Stimulated activated CD4-positive, alpha-beta T cell treated with anti-CD3 and anti-CD28 coated beads, Interleukin-2, amount 100 ng/mL, for 24 hours (primary cell): ENCODE measurements at regions not wholly inside any gene's neighbourhood (a gene's known extent, or its start where the extent isn't known, plus 50 kb on each side); places are given as distances from the start of the nearest gene placed in this dataset.

Experiments
- DNase-seq, 2 donors: peaks; one replicate each; pipeline ENCODE4 v3.0.0-alpha.2; 2020

DNA sequence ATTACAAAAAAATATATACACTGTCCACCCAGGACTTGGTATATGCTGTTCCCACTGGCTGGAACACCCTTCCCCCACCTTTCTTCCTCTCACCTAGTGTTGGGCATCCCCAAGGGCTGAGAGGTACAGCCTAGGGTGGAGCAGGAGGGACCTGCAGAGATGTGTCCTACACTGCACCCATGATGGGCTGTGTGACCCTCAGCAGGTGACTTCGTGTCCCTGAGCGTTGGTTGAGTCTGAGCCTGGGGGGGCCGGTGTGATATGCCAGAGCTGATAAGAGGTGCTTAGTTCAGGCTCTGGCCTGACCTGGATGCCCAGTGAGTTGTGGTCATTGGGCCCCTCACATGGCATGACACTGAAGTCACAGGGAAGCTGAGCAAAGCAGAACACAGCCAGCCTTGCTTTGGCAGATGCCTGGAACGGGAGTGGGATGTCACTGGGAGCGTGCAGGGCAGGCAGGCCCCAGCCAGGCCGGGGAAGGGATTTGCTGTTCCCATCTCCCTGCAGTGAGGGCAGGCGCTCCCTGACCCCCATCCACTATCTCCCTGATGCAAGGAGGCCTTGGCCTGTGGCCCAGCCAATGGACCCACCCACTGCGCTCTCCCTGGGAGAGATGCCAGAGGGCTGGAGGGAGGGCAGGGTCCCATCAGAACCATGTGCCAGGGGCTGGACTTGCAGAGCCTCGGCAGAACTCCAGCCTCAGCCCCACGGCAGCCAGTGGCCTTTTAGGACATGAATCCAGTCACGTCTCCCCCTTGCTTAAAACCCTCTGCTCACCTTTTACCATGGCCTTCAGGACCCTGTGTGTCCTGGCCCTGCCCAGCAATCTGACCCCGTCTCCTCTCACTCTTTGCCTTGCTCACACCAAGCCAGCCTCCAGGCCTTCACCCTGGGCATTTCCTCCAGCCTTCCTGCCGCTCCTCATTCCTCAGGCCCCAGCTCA lies 138.9 kb downstream of the MN1 start:
- no peak for DNase-seq

DNA sequence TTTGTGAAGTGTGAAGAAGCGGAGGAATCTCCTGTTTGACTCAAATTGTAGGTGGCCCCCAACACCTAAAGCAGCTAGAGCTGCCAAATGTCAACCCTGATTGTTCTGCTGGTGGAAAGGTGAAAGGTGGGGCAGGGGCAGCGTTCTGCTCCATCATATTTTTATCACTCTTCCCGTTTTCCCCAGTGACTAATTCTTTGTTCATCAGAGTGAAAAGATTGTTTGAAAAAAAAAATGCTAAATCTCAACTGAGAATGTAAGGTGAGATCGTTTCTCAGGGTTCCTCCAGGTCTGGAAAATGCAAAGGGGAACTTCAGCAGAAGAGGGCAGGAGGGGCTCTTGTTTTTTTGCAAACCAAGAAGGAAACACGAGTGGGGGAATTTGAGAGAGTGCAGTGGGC lies 137.7 kb downstream of the MN1 start:
- no peak for DNase-seq

DNA sequence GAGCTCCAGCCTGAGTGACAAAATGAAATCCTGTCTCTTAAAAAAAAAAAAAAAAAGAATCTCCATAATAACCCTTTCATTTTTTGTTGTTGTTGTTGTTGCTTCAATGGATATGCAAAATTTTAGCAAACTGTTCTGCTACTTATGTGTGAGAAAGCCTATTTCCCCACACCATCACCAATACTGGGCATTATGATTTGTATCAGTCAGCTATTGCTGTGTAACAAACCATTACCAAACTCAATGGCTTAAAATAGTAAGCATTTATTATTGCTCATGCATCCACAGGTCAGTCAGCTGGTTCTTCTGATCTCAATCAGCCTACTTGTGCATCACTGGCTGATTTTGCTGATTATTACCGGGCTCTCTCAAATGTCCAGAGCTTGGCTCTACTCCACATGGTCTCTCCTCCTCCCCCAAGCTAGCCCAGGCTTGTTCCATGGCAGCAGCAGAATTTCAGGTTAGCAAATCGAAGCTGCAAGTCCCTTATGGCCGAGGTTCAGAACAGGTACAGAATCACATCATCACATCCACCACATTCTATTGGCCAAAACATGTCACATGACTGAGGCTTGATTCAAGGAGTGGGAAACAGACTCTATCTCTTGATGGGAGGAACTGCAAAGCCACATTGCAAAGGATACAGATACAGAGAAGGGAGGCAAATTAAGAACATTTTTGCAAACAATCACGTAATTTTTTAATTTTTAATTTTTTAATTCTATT lies 135.1 kb downstream of the MN1 start:
- DNase-seq: no peak

DNA sequence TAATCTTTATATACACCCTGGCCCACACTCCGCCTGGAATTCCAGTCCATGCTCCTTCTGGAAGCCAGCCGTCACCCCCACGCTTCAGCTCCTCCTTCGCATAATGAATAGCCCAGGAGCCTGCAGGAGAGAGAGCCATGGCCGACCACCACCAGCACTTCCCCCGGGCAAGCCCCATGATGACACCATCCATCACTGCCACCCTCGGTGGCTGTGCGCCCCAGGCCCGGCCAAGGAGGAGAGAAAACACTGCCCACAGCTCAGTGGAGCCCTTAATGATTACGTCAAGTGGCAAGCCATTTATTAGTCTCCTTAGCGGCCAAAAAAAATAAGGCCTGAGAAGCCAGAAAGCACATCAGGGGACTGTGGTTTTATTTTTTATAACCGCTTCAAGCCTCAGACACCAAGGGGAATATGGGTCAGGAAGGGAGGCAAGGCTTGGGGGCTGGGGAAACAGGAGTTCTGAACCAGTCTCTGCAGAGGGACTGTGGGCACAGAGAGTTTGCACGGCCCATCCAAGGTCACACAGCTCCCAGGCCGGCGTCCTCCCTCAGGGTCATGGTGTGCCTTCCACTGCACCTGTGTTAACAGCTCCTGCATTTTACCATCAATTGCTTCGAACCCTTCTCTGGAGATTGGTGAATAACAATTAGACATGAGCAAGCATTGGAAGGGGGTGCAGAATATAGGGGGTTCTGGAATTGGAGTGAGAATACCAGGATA lies 134.3 kb downstream of the MN1 start:
- DNase-seq: no peak

DNA sequence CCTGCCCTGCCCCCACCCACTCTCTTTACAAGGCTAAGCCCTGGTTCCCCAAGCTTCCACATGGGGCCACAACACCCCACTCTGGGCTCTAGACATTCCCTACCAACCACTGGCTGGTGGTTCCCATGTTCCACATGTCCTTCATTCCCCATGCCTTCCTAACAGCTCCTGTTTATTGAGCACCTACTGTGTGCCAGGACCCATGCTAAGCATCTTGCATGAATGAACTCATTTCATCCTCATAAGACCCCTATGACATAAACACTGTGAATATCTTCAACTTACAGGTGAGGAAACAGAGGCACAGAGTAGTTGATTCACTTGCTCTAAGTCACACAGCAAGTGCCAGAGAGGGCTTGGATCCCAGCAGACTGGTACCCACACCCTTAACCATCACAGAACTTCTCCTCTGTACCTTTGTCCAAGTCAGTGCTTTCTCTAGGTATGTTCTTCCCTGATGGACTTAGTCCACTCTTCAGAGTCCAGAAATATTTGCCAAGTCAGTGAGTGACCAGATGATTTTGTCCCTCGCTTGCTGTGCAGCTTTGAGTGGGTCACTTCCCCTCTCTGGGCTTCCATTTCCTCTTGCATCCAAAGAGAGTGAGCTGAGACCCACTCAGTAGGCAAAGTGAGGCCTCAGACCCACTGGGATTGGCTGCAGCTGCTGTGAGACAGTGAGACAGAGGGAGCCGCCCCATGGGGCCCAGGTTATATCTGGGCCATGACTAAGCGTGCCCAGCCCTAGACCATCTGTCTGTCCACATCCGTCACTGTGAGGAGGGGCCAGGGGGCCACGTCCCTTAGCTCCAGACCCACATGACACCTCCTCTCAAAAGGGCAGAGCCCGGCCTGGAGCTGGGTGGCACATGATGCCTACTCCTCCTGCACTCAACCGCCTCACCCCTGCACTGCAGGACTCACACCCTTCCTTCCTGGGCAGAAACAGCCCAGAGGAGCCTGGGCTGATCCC lies 132.4 kb downstream of the MN1 start:
- no peak for DNase-seq

DNA sequence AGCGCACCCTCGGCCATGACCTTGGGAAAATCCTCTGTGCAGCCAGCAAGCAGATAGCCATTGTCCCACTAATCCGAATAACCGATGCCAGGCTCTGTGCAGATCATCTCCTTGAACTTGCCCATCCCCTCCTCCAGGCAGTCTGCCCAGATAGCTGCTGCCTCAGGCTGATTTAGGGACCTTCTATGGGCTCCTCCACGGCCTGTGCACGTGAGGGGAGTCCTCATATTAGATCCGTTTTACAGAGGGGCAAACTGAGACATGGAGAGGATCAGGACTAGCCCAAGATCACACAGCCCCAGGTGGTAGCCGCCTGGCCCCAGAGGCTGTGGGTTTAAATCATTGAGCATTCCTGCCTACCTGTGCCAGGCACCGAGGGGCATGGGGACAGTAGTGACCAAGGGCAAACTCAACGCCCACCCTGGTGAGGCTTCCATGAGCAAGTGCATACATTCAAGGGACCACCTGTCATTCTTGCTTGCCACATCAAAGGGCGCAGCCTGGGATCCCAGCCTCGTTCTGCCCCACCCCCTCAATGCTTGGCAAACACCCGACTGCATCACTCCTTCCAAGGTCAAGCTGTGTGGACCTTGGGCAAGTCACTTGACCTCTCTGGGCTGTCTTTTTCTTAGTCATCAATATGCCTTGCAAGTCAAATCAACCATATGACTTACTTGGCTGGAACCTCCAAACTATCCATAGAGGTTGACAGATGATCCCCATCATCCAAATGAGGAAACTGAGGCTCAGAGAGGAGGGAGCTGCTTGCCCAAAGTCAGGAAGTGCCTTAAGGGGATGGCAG lies 131.6 kb downstream of the MN1 start:
- DNase-seq: no peak

DNA sequence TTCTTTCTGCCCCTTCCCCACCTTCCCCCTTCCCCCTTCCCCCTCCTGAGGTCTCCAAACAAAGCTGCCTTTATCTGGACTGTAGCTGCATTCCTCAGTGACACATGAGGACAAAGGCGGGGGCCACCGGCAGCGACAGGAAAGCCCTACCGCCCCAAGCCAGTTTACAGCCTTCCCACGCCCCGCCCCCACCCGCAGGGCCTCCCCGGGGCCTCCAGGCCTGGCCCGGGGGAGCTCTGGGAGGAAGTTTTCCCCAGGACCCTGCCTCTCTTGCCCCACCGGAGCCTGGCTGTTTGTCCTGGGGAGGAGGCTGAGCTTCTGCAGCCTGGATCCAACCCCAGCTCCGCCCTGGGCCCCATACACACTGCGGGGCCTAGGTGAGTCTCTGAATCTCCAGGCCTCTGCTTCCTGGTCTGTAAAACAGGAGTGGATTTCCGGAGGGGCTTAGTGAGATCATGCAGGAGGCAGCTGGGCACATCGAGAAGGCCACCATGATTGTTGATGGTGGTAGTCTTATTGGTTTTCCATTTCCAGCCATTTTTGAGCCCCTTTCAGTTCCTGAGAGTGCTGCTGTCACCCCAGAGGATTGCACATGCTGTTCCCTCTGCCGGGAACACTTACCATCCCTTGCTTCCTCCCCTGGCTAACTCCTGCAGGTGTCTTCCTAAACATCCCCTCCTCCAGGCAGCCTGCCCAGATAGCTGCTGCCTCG lies 130.7 kb downstream of the MN1 start:
- no peak for DNase-seq

DNA sequence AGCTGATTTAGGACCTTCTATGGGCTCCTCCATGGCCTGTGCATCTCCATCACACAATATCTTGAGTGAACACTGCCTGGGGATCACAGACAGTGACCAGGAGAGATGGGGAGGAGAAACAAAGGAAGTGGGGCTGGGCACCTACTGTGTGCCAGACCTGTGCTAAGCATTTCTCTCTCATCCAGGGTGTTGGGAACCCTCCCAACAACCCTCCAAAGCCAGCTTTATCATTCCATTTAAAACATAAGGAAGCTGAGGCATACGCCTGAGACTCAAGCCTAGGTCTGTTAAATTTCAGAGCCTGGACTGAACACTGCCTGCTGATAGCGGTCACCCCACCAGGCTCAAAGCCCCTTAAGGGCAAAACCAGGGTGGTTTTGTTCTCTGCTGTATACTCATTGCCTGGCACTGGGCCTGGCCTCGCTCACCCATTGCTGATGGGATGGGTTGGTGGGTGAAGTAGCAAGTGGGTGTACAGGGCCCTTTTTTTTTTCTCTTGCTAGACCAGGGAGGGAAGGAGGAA lies 130.1 kb downstream of the MN1 start:
- DNase-seq: no peak

DNA sequence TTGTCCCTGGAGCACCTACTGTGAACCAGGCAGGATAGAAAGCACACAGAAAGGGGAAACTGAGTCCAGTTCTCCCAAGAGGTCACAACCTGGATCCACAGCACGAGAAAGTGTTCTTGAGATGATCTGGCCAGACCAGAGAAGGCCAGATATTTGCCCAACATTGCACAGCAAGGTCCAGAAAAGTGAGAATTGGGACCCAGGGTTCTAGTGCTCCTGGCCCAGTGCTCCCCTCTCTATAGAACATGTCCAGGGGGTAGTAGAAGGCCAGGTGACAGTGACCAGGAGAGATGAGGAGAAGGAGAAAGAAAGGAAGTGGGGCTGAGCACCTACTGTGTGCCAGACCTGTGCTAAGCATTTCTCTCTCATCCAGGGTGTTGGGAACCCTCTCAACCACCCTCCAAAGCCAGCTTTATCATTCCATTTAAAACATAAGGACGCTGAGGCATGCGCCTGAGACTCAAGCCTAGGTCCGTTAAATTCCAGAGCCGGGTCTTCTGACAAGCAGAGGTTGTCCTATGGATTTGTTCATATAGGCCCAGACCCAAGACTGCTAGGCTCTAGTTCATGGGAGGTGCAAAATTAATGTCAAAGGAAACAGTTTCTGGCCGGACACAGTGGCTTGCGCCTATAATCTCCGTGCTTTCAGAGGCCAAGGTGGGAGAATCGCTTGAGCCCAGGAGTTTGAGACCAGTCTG lies 128.7 kb downstream of the MN1 start:
- DNase-seq: no peak

DNA sequence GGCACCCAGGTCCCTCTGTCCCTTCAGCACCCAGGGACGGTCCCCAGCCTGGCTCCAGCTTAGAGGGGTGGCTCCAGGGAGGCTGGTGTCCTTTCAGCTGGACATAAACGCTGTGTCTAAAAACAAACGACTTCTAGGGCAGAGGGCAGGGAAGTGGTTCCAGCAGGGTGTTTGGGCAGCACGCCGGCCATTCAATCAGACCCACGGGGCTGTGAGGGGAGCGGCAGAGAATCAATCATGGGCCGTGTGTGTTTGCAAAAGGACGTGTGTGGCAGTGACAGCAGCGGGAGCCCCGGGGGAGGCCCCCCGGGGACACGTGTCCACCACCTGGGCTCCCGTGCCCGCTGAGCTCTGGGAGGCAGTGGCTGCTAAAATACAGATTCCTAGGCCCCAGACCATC lies 127.7 kb downstream of the MN1 start:
- no peak for DNase-seq

DNA sequence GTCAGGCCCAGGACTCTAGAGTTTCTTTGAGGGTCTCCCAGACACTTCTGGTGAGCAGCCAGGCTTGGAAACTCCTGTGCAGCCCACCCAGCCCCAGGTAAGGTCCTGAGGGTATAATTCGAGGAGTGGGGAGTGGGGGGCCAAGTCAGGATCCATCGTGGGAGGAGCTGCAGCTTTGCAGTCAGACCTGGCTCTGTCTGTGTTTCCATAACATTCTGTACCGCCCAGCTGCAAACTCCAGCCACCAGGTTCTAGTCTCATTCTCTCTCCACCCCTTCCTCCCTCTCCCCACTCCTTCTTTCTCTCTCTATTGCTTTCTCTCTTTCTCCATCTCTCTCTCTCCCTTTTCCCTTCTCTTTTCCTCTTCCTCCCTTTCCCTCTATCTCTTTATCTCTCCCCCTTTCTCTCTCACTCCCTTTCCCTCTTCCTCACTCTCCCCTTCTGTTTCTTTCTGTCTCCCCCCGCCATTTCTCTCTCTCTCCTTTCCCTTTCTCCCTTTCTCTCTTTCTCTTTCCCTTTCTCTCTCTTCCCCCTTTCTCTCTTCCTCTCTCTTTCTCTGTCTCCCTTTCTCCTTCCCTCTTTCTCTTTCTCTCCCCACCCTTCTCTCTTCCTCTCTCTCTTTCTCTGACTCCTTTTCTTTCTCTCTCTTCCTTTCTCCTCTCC lies 127.2 kb downstream of the MN1 start:
- DNase-seq: no peak

DNA sequence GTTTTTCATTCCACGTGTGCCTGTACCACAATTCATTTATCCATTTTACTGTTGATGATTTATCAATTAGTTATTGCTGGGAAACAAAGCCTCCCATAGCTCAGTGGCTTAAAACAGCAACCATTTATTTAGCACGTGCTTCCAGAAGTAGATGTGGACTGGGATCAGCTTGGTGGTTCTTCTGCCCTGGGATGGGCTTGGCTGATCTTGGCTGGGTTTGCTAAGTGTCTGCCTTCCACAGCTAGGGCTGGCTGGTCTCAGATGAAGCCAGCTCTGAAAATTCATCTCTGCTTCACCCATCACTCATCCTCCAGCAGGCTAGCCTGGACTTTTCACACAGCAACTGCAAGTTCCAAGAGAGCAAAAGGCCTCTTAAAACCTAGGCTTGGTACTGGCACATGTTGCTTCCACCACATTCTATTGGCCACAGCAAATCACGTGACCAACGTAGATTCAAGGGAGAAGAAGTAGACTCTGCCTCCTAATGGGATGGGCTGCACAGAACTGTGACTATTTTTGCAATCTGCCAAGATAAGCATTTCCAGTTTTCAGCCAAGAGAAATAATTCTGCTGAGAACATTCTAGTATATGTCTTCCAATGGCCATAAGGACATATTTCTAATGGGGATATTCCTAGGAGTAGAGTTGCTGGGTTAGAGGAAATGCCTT lies 124.9 kb downstream of the MN1 start:
- no peak for DNase-seq

DNA sequence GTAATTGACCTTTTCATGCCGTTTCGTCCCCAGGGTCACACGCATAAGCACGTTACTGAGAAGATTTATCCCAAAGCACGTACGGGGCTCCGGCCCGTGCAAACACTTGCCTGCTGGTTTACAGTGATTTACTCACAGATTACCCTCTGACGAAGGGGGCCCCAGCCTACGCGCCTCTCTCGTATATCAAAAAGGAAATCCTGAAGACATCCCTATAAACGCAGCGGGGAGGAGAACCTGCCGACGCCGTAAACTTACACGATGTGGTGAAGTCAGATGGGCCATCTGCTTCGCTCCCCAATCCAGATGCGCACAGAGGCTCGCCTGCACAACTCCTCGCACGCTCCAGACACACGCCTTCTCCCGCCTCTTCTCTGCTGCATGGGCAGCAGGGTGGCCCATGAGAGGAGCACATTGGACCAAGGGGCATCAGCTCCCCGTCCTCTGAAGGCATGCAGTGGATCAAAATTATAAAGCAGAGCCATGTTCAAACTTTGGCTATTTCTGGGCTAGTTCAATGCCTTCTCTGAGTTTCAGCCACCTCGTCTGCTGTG lies 123.6 kb downstream of the MN1 start:
- no peak for DNase-seq

DNA sequence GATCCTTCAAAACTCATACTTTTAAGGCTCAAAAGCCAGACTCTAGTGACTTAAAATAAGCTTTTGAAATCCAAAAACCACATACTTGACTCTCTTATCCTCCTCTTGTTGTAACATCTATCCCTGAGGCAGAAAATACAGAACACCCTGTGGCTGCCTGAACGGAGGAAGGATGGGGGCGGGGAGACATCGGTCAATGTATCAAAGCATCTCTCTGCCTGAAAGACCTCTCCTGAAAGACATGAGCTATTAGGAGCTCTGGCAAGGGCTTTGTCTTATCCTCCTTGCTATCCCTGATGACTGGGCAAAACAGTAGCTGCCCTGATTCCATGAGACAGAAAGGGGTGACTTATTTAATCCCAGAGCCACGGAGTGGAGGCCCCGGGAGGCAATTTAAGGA lies 122.4 kb downstream of the MN1 start:
- no peak for DNase-seq

DNA sequence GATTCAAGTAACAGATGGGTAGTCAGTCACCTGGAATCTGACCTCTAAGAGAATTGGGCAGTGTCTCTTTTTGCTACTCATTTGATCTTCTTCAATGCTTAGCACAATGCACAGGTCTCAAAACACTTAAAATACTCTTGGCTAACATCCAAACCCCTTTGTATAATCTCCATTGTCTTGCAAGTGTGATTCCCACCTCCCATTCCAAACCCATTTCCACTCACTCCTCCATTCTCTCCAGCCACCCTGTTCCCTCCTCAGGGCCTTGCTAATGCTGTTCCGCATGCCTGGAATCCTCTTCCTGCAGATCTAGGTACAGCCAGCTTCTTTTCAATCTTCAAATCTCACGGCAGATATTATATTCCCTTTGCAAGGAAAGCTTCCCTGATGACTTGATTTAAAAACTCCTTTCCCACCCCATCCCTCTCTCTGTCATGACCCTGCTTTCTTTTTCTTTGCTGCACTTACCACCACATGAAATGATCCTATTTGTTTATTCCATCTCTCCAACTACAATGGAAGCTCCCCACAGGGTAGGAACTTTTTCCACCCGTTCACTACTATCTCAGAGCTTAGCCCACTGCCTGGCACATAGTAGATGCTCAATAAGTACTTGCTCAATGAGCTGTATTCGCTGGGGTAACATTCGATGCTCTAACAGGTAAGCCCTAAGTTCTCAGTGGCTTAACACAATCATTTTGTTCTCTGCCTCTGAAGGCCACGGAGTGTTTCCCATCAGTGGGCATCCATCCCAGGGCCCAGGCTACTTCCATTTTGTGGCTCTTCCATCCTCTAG lies 121.7 kb downstream of the MN1 start:
- no peak for DNase-seq

DNA sequence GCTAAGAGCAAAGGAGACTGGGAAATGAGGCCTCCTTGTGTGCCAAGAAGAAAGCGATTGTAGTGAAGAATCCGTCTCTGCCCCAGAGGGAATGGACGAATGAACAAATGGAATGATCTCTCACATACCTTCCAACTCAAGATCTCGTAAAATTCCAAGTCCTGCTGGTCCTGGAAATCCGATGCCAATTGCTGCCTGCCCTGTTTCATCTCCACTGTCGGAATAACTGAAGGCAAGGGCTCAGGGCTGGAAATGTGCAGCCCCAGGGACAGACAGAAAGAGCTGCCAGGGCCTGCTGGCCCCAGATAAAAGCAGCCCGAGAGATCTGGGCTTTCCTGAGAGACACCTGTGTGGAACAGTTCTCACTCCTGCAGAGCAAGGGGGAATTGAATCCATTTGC lies 120.9 kb downstream of the MN1 start:
- no peak for DNase-seq

DNA sequence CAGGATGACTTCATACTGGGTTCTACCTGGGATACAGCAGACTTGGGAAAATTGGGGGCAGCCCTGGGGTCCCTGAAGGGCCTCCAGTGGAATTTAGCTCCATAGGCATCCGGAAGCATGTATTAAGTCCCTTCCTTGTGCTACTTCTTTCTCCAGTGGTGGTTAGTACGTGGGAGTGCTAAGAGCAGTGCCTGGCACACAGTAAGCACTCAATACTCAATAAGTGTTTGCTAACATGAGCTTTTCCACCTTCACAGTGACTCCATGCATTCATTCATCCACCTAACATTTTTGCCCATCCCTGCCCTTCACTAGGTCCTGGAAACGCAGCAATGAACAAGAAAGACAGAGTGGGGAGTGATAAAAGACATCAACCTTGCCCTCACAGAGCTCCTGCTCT lies 120.5 kb downstream of the MN1 start:
- no peak for DNase-seq

DNA sequence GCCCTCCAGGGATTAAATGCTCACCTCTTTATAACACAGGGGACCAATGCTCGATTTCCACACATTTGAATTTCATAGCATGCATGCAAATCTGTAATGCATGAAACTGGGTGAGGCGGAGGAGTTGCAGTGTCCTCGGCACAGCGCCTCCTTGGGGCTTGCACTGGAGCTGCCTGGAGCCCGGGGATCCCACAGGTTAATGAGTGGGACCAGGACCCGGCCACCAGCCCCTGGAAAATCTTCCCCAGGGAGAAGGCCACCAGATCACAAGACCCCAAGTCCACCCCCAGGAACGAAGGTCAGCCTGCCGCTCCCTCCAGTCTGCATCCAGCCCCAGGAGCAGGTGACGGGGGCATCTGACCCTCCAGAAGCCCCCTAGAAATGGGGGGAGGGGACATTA lies 119.1 kb downstream of the MN1 start:
- DNase-seq: peak in 1 of 2 donors; percentile 3
